ENCODE measurements at regions not wholly inside any gene's neighbourhood (a gene's known extent, or its start where the extent isn't known, plus 50 kb on each side); places are given as distances from the start of the nearest gene placed in this dataset.

DNA sequence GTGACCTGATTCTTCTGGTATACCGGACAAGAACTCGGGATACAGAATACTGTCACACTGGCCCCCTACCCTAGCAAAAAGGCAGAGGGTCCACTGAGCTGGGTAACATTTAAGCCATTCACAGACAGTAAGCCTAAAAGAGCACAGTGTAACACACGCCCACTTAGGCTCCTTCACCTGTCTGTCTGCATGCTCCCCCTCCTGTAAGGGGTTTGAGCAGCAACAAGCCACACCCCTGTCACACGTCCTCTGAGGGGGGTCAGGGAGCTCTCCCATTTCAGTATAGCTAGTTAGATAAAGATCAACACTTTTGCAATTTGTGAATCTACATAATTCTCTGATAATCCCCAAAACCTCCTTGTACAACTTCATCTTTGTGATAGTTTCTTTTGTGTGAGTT is 586.3 kb upstream of the LMCD1 start:
- no peak for DNase-seq

DNA sequence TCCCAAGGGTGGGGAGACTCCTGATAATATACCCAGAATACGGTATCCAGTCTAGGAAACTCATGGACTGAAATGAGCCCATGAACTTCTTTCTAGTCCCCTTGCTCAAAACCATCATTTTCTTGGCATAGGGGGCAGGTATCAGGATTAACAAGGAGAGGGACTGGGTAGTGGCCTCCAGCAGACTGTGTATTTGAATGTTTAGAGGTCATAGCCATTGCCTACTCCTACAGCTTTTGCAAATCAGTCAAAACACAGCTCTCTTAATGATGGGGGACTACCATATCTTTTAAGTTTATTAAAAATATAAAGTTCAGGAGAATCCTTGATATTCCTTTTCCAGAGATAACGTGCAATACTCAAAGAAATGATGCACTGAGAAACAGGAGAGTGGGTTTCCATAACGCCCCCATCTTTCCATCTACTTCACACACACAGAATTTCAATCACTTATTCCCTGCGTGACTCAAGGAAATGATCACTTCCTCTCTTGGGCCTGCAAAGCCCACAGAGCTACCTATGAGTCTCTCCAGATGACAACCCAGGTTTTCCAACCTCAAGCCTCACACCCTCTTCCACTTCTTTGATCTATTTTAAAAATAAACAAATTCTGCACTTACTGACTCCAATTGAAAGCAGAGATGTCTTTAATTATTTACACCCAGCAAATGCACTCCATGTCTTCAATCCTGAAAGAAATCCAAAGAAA is 584.0 kb upstream of the LMCD1 start:
- no peak for DNase-seq

DNA sequence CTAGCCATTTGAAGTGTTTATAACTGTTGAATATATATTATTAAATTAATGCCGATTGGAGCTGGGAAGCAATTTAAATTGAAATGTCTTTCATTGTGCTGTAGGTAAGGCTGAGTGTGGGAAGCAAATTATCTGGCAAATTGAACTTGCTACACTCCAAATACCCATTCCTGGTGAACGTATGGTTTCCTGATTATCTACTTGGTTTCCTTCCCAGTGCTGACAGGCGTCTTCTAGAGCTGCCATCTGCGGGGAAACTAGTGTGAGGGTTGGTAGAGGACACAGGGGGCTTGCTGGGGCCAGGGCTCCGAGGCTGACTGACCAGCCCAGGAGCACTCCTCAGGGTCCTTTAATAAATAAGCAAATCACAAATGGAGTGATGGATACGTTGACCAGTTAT is 581.4 kb upstream of the LMCD1 start:
- DNase-seq: no peak

DNA sequence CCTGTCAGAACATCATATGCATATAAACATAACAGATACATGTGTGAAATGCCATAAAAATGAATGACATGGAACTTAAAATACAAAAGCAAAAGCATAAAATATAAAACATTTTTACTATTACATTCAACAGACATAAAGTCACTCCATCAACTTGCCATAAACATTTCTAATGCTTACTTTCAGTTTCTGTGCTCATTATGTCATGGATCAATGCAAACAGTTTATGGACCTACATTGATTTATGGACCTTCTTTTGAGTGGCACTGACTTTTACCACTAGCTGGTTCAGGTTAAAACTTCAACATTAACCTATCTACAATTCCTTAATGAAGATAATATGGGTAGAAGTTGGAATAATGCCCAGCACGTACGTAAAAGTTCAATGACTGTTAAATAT is 577.4 kb upstream of the LMCD1 start:
- no peak for DNase-seq

DNA sequence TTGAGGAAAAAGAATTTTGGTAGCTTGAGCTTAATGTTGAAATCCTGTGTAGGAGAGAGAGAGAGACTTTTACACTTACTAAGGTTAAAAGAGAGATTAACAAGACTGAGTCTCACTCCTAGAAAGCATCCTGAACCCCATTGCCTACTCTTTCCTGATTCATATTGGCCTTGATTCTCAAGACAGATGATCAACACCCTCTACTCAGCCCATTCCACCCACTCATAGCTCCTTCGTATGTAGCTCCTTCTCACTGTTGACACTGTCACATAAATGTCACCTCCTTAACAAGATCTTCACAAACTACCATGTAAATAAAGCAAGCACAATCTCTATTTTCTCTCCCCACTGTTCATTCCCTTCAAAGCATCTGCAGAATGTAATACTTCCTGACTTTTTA is 574.6 kb upstream of the LMCD1 start:
- no peak for DNase-seq

DNA sequence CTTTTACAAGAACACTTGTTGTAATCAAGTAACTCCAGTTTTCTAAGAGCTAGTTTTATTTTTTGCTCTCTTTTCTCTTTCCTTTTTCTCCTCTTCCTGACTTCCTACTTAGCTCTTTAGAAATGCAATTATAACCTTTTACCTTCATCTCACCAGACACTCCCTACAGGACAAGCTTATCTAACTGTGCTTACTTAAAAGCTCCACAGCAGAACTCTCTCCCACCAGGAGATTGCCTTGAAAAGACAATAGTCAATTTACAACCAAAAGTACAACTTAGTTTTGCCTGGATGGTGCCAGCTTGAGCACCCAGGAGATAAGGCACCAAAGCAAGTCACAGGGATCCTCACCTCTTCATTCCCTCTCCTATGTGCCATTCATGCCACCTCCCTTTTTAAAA is 573.8 kb upstream of the LMCD1 start:
- no peak for DNase-seq

DNA sequence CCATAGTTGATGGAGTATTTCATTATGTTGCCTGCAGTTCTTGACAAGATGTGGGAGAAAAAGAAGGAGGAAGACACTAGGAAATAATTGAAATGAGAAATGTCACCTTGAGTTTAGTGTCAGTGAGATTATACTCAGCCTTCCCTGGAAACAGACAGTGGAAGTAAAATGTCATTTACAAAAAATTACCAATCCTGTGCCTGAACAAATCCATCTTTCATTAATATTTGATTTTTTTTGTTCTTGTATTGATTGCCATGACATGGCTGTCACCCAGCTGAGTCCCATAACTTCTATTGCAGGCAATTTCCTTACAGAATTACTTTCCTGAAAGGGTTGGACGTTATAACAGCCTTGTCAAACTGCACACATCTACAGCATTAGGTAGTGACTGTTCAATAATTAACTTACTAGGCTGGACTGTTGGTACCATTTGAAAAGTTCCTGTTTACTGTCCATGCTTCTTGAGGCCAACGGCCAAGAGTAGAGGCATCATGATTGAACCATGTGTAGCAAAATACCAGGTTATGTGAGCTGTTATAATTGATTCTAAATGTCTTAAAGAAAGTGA is 572.2 kb upstream of the LMCD1 start:
- no peak for DNase-seq

DNA sequence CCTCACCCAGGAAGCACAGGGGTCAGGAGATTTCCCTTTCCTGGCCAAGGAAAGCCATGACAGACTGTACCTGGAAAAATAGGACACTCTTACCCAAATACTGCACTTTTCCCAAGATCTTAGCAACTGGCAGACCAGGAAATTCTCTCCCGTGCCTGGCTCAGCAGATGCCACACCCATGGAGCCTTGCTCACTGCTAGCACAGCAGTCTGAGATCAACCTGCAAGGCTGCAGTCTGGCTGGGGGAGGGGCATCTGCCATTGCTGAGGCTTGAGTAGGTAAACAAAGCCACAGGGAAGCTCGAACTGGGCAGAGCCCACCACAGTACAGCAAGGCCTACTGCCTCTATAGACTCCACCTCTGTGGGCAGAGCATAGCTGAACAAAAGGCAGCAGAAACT is 567.3 kb upstream of the LMCD1 start:
- DNase-seq: no peak

DNA sequence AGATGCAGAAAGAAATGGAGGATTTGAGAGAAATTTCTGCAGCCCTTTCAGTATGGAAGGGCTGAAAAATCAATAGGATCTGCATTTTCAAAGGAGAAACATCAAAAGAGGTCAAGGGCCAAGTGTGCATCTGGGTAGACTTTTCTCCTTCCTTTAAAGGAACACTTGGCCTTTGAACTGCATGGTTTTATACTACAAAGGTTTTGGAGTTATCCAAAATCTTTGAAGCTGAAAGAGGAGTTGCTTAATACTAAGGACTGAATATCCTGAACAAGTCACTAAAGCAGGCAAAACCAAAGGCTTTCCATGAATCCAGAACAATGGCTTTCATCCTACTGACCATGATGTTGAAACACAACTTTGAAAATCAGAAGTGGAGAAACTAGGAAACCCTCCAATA is 553.7 kb upstream of the LMCD1 start:
- no peak for DNase-seq

DNA sequence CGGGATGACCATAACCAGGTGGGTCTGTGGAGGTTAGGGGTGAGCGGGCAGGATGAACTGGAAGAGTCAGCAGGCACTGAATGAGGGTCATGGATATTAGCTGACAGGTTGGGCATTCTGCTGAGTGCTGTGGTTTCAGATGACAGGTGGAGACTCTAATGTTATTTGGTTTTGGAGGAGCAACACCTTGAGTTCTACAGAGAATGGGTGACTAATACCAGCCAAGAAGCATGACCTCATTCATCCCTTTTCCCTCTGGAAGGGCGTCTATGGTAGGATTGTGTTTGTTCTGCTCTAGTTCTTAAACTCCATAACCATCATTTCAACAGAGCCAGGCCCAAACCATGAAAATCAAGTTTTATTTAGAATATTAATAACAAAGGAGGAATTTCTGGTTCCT is 550.7 kb upstream of the LMCD1 start:
- no peak for DNase-seq

DNA sequence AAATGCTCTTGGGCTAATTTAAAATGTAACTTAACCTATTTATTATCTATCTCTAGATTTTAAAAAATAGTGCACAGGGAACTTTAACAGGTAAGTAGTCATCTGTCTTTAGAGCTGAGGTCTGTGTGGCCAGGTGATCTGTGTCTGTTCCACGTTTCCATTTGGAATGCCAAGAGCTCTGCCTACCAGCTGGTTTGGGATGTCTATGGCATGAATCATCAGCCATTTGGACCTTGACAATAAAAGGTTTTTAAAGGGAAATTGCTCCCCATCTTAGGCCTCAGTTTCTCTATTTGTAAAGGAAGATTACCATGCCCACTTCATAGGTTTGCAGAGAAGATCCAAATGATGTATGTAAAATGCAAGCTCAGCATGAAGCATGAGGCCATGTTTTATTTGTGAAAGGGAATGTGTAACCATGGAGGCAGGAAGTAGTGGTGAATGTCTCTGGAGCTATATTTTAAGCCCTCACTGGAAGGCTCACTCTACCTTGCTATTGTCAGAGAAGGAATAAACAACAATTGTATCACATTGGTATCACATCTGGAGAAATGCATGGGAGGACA is 548.1 kb upstream of the LMCD1 start:
- DNase-seq: no peak

DNA sequence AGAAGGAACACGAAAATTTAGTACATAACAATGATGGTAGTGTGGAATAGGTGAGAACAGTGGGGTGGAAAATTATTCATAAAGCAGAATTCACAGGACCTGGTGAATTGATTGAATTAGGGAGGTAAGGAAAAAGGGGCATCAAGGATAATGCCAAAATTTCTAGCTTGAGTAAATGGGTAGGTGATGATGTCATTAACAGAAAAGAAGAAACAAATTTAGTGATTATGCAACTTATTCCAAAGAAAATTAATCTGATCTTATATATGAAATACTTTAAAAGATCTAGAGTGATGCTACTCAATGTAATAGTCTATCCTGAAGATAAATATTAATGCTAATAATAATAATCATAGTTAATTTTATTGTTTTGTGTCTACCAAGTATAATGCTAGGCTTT is 544.6 kb upstream of the LMCD1 start:
- no peak for DNase-seq

DNA sequence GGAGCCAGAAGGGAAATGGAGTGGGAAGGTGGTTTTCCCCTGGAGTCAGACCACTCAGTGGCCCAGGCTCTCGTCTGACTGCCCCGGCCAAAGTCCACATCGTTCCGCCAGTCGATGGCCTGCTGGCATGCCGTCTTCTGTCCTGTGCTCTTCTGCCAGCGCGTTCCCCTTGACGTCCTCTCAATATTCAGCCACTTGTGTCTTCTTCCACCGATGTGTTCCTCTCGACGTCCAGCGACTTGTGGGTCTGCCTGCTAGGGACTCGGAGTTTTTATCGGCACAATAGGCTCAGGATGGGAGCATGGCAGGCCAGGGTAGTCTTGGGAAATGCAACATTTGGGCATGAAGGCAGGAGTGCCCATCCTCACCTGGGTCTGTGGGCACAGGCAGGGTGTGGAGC is 542.5 kb upstream of the LMCD1 start:
- no peak for DNase-seq

DNA sequence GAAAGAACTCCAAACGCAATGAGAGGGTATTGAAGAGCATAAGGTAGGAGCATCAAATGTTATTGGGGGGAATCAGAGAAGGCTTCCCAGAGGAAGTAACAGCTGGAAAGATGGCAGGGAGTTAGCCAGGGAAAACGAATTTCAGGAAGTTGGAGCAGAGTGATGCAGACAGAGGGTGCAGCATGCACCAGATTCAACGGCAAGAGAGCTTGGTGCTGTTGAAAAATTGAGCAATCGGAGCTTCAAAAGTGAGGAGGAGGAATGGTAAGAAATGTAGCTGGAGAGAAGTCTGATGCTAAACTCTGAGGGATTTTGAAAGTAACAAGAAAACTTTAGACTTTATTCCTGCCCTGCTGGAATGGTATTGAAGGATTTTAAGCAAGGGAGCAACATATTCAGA is 541.0 kb upstream of the LMCD1 start:
- DNase-seq: no peak

DNA sequence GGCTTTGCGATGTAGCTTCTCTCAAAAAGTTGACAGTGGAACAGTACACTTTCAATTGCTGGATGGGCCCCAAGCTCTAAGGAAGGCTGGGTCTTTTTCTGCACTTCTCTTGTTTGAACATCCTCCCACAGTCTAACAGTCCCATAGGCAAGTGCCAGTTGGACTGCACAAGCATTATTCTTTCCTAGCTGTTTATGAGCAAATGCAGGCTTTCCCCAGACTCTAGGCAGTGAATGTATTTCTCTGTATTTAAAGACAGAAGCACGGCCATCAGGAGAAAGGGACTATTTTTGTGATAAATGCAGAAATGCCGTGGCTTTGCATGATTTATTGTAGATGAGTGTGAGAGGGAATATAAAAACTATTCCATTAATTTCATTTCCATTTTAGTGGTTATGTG is 539.3 kb upstream of the LMCD1 start:
- no peak for DNase-seq

DNA sequence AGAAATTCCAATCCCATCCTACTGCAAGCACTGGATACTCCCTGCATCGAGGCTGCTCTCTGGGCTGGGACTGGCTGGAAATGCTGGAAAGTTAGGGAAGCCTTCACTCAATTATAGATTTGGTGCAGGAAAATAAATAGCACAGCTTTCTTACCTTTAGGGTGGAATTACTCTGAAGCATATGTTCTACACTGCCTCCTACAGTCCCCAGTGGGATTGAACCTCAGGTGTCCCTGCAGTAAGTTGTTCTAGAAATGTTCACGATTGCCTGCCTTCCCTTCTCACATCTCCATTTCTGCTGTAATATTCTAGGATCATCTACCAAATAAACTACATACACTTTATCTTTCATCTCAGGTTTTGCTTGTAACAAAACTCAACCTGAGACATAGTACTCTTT is 536.7 kb upstream of the LMCD1 start:
- DNase-seq: no peak

DNA sequence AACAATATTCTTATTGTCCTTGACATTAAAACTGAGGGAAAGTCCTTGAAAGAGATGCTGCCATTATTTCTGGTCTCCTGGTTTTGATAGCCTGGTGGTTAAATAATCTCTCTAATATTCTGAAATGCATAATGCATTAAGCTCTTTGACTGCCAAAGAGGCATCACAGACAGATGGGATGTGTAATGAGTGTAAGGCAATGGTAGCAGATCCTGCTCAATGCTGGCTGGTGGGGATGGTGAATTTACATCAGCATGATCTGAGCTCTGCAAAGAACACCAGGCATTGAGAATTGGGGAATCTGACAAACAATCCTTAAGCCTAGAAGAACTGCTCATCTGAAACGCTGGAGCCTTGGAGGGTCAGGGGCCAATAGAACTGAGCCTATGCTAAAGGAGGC is 528.6 kb upstream of the LMCD1 start:
- no peak for DNase-seq

DNA sequence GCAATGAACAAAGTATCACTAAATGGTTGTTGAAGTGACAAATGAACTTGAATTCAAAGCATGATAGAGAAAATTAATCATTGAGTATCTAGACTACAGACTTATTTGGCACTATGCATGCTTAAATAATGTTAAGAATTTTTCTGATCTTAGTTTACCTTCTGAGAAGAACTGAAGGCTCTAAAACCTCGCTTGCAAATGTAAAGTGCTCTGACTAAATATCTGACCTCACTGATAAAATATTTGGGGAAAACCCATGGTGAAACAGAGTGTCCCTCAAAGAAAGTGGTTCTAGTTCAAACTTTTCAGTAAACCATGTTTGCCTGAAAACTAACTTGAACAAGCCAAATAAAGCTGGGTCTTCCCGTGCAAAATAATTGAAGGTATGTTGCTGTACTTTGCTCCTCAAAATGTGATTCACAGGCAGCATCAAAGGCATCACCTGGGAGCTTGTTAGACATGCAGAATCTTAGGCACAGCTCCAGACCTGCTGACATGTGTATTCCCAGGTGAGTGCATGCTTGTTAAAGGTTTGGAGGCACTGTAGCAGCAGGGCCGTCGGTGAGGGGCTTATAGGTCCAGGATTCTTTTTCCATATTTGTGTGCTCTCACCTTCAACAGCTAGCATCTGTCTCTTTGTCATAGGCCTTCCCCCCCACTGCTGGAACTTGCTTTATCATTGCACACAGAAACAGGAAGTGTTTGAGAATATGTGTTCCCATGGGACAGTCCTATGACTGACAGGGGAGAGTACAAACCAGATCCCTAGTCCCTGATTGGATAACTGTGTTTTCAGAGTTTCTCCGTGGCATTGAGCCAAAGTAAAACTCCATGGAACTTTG is 524.2 kb upstream of the LMCD1 start:
- DNase-seq: peak; percentile 47

DNA sequence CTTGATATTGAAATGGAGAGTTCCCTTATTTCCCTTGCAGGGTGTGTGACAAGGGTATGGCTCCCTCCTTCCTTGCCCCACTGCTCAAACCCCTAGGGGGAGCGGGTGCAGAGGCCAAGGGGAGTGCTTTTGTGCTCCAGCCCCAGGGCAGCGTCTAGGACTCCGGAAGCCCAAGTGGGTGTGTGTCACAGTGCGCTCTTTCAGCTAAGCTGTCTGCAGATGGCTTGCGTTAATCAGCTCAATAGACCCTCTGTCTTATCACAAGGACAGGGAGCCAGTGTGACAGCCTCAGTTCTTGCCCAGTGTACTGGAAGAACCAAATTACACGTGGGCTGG is 523.6 kb upstream of the LMCD1 start:
- no peak for DNase-seq

DNA sequence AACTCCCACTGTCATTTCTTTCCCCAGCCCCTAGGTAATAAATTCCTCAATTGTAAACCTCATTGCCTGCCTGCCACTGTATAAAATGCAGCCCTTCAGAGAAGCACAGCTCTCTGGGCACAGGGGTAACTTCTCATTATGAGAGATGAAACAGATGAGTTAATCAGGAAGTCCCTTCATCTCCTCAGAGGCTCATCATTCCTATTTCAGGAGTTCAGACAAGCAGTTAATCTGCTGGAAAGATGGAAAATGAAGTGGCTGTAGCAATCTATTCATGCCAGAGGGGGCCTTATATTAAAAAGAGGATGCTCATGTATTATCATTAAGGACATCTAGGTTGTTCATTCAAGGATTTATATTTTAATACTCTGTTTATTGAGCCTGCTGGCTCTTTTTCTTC is 519.5 kb upstream of the LMCD1 start:
- no peak for DNase-seq

DNA sequence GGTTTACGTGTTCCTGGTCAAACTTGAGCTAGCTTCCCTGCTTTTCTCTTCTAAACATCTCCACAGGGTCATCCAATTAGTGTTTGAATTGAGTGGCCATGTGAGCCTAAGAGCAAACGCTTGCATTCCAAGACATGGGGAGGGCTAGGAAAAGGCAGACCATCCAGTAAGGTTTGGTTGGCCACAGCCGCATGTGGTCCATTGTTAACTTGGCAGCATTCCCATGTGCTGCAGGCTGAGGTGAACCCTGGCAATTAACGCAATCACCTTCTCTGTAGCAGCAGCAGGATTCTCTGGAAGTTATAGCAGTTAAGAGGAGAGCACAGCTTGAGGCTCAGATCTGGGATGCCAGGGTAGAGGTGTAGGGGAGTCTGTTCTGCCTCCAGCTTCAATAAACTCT is 502.2 kb upstream of the LMCD1 start:
- no peak for DNase-seq

DNA sequence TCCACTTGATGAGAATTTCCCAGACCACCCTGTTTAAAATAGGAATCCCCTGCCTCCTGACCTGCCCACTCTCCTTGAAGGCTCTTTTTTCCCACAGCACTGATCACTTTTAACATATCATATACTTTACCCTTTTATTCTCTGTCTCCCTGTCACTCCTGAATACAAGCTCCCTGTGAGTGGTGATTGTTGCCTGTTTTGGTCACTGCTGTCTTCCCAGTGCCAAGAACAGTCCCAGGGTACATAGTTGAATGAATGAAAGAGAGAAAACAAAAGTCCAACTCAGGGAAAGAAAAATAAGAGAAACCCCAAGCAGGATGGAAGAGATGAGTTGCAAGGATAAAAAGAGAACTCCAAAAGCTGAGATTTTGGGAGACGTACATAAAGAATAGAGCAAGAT is 500.3 kb upstream of the LMCD1 start:
- DNase-seq: no peak

DNA sequence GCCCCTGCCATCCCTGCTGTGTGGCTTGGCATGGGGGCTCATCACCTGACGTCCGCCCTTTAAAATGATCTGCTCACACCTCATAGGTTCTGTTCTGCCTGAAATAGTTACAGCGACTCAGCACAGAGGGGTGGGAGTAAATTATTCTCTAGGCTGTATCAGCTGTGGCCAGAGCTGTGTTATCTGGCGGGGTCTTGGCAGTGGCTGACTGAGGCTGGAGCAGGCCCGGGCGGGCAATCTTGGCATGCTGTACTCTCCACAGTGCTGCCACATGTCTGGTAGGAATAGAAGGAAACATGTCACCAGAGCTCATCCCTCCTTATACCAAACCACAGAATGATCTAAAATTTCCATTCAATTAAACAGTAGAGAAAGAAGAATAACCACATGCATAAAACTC is 499.9 kb upstream of the LMCD1 start:
- no peak for DNase-seq

DNA sequence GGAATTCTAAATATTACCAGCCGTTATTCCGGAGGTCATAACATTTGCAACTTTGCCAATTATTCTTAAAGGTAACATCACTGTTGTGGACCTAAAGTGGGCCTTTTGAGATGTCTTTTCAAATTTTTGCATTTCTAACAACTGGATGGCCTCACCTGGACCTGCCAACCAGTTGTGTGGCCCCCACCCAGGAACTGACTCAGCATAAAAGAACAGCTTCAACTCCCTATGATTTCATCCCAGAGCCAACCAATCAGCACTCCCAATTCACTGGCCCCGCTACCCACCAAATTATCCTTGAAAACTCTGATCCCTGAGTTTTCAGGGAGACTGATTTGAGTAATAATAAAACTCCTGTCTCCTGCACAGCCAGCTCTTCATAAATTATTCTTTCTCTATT is 489.7 kb upstream of the LMCD1 start:
- DNase-seq: no peak
